Gastroesophageal sphincter (tissue), 3 donors: ENCODE measurements at regions not wholly inside any gene's neighbourhood (a gene's known extent, or its start where the extent isn't known, plus 50 kb on each side); places are given as distances from the start of the nearest gene placed in this dataset.

Experiments used
- CTCF ChIP-seq, 4 experiments: fragments of 200-600 bp in 2 of 4; fragments of 450-650 bp in 2 of 4; sonication (generic) in 1 of 4; IDR thresholded peaks; one replicate each; pipeline ENCODE4 v1.5.1; 2017 to 2019; ENCODE audit warnings: antibody characterized with exemption in 4 of 4, mild to moderate bottlenecking in 2 of 4, moderate library complexity in 2 of 4
- POLR2AphosphoS5 ChIP-seq: sonication (generic); formaldehyde crosslinking; IDR thresholded peaks from one replicate; pipeline ENCODE4 v1.6.1; 2017; ENCODE audit warnings: antibody characterized with exemption

GRCh38 chr21:16519036-16519435, 789.3 kb downstream of the USP25 start:
- no peak for TF ChIP-seq CTCF (IDR thresholded peaks at IDR 0.05)
- TF ChIP-seq POLR2AphosphoS5, result no peak
